ENCODE measurements at regions not wholly inside any gene's neighbourhood (a gene's known extent, or its start where the extent isn't known, plus 50 kb on each side); places are given as distances from the start of the nearest gene placed in this dataset.

DNA sequence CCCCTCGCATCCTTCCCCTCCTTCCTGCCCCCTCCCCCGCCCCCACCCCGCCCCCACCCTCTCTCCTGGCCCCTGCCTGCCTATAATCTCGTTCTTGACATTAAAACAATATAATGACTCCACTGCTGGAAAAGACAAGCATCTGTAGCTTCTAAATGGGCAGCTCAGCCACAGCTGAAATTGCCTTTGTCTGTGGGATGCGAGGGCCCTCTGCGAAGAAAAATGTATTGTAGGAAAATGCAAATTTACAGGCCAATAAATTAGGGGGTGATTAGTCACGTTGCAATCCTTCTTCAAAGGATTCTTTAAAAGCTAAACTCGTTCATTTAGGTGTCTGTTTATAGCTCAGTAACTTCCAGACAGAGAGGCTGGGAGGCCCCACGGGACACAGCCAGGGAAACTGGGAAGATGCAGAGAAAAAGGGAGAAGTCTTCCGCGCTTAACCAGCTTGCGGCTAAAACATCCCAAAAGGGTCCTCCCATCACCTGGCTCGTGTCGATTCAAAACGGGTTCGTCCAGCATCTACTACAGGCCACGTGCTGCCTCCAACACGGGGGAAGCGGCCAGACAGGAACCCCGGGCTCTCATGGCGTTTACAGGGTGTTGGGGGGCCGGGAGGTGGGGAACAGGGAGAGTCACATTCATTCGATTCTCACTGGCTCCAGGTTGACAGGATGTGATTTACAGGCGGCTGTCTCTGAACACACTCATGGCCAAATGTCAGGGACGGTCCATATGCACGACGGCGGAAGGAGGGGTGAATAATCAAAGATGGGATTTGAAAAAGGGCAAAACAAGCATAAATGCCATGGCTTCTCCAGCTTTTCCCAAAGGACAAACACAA, 100.5 kb upstream of the ZBTB40 start:
- TF ChIP-seq, protein P1, sequence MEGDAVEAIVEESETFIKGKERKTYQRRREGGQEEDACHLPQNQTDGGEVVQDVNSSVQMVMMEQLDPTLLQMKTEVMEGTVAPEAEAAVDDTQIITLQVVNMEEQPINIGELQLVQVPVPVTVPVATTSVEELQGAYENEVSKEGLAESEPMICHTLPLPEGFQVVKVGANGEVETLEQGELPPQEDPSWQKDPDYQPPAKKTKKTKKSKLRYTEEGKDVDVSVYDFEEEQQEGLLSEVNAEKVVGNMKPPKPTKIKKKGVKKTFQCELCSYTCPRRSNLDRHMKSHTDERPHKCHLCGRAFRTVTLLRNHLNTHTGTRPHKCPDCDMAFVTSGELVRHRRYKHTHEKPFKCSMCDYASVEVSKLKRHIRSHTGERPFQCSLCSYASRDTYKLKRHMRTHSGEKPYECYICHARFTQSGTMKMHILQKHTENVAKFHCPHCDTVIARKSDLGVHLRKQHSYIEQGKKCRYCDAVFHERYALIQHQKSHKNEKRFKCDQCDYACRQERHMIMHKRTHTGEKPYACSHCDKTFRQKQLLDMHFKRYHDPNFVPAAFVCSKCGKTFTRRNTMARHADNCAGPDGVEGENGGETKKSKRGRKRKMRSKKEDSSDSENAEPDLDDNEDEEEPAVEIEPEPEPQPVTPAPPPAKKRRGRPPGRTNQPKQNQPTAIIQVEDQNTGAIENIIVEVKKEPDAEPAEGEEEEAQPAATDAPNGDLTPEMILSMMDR (IDR thresholded peaks at IDR 0.05; ENCODE audit: low read depth, low read length, poor library complexity, severe bottlenecking) = no peak
- TF ChIP-seq EZH2phosphoT487 (IDR thresholded peaks at IDR 0.05; ENCODE audit: borderline replicate concordance, low read length) = no peak
